NCI-H82 treated with DMSO at 0.1 percent for 48 hours (cell line): ENCODE measurements at regions not wholly inside any gene's neighbourhood (a gene's known extent, or its start where the extent isn't known, plus 50 kb on each side); places are given as distances from the start of the nearest gene placed in this dataset.

Experiments
- DNase-seq: peaks from one replicate; lab custom pipeline; 2025; ENCODE audit not compliant: unreplicated experiment; lab: John Stamatoyannopoulos, UW

- DNase-seq, result no peak
Observed at GRCh38 chr10:111968647-111969046, 214.9 kb downstream of the GPAM start.

- DNase-seq, result no peak
Observed at GRCh38 chr10:111970111-111970510, 213.5 kb downstream of the GPAM start.

GRCh38 chr10:111972109-111972508, 211.5 kb downstream of the GPAM start:
- DNase-seq, result no peak

GRCh38 chr10:111973306-111973705, 210.3 kb downstream of the GPAM start:
- no peak for DNase-seq

- DNase-seq, result no peak
Observed at GRCh38 chr10:111973826-111974225, 209.7 kb downstream of the GPAM start.

- DNase-seq, result no peak
Observed at GRCh38 chr10:111974325-111974724, 209.2 kb downstream of the GPAM start.

- no peak for DNase-seq
Observed at GRCh38 chr10:111976557-111976956, 207.0 kb downstream of the GPAM start.

- DNase-seq, result peak; percentile 69
Observed at GRCh38 chr10:111984057-111984456, 199.5 kb downstream of the GPAM start.

GRCh38 chr10:111986079-111986478, 197.5 kb downstream of the GPAM start:
- no peak for DNase-seq

GRCh38 chr10:111988646-111989045, 194.9 kb downstream of the GPAM start:
- no peak for DNase-seq

- DNase-seq, result no peak
Observed at GRCh38 chr10:111989136-111989911, 194.2 kb downstream of the GPAM start.

GRCh38 chr10:111990734-111991133, 192.8 kb downstream of the GPAM start:
- DNase-seq, result no peak

GRCh38 chr10:111993321-111993720, 190.2 kb downstream of the GPAM start:
- DNase-seq, result peak; percentile 5

GRCh38 chr10:111993872-111994426, 189.6 kb downstream of the GPAM start:
- no peak for DNase-seq

GRCh38 chr10:111996103-111996502, 187.5 kb downstream of the GPAM start:
- no peak for DNase-seq

GRCh38 chr10:111998728-111999127, 184.8 kb downstream of the GPAM start:
- peak; percentile 3 for DNase-seq

- no peak for DNase-seq
Observed at GRCh38 chr10:111999205-111999914, 184.2 kb downstream of the GPAM start.

- DNase-seq, result no peak
Observed at GRCh38 chr10:111999915-112000302, 183.7 kb downstream of the GPAM start.

- no peak for DNase-seq
Observed at GRCh38 chr10:112000466-112000865, 183.1 kb downstream of the GPAM start.

GRCh38 chr10:112002206-112002605, 181.4 kb downstream of the GPAM start:
- DNase-seq, result no peak

- no peak for DNase-seq
Observed at GRCh38 chr10:112004075-112004474, 179.5 kb downstream of the GPAM start.

GRCh38 chr10:112005044-112005443, 178.5 kb downstream of the GPAM start:
- DNase-seq, result no peak
